Progenitor cell of endocrine pancreas (in vitro differentiated cells): ENCODE measurements at regions not wholly inside any gene's neighbourhood (a gene's known extent, or its start where the extent isn't known, plus 50 kb on each side); places are given as distances from the start of the nearest gene placed in this dataset.
"Not testable (repeated sequence)": the region's sequence is repeated elsewhere in the genome, so short reads cannot be mapped to it uniquely, and the experiment has no call there.

ENCODE experiments used
- DNase-seq: peaks from one replicate; pipeline ENCODE4 v3.0.0; 2021; ENCODE audit warnings: low spot score; ENCODE audit not compliant: unreplicated experiment
- H3K27ac Mint-ChIP-seq: 2 replicates; pipeline ENCODE4 v1.8.0; 2021; ENCODE audit warnings: mild to moderate bottlenecking, moderate library complexity, mixed read lengths
- H3K27me3 Mint-ChIP-seq: 2 replicates; pipeline ENCODE4 v1.8.0; 2021; ENCODE audit warnings: mixed read lengths
- H3K36me3 Mint-ChIP-seq: 2 replicates; pipeline ENCODE4 v1.8.0; 2022; ENCODE audit warnings: mixed read lengths; ENCODE audit not compliant: insufficient read depth
- H3K4me1 Mint-ChIP-seq: 2 replicates; pipeline ENCODE4 v1.8.0; 2021; ENCODE audit warnings: low read depth, mixed read lengths
- H3K4me3 Mint-ChIP-seq: 2 replicates; pipeline ENCODE4 v1.8.0; 2021; ENCODE audit warnings: low read depth, mild to moderate bottlenecking, moderate library complexity, mixed read lengths
- H3K9me3 Mint-ChIP-seq: 2 replicates; pipeline ENCODE4 v1.8.0; 2021; ENCODE audit warnings: low read depth, mixed read lengths
- CTCF ChIP-seq: fragments of 200-600 bp; sonication (generic); IDR thresholded peaks from one replicate; pipeline ENCODE4 v1.5.0; 2021; ENCODE audit warnings: antibody characterized with exemption, mild to moderate bottlenecking; ENCODE audit not compliant: unreplicated experiment

- peaks cover 23% of the 10 kb centered on the region for H3K4me1 Mint-ChIP-seq
- peaks cover 2% of the 10 kb centered on the region for H3K9me3 Mint-ChIP-seq
- no peak for DNase-seq
- H3K27ac Mint-ChIP-seq, result peak overlapping the region; percentile 2
- no peak overlapping the region for H3K4me3 Mint-ChIP-seq
- no peaks in the 10 kb centered on the region for H3K27me3 Mint-ChIP-seq
- H3K36me3 Mint-ChIP-seq, result no peaks in the 10 kb centered on the region
- no peak for TF ChIP-seq CTCF
These were observed 1887.8 kb upstream of the CELF4 start for GRCh38 chr18:39453356-39453755.

GRCh38 chr18:39450958-39451357 is 1885.4 kb upstream of the CELF4 start:
- H3K9me3 Mint-ChIP-seq, result peaks cover 9% of the 10 kb centered on the region
- no peak for DNase-seq
- no peak for TF ChIP-seq CTCF
- no peak overlapping the region for H3K4me3 Mint-ChIP-seq
- H3K4me1 Mint-ChIP-seq, result peaks cover 19% of the 10 kb centered on the region
- no peak overlapping the region for H3K27ac Mint-ChIP-seq
- no peaks in the 10 kb centered on the region for H3K27me3 Mint-ChIP-seq
- peaks cover 4% of the 10 kb centered on the region for H3K36me3 Mint-ChIP-seq

GRCh38 chr18:39449566-39449965 is 1884.0 kb upstream of the CELF4 start:
- Mint-ChIP-seq H3K36me3 (peaks cover 5% of the 10 kb centered on the region), H3K27ac (no peak overlapping the region), H3K27me3 (no peaks in the 10 kb centered on the region), H3K4me3 (no peak overlapping the region), H3K4me1 (peaks cover 14% of the 10 kb centered on the region), H3K9me3 (peaks cover 20% of the 10 kb centered on the region)
- TF ChIP-seq CTCF, result no peak
- DNase-seq, result no peak

- no peaks in the 10 kb centered on the region for H3K27me3 Mint-ChIP-seq
- peaks cover 5% of the 10 kb centered on the region for H3K36me3 Mint-ChIP-seq
- H3K27ac Mint-ChIP-seq, result no peak overlapping the region
- H3K4me1 Mint-ChIP-seq, result peaks cover 9% of the 10 kb centered on the region
- no peak overlapping the region for H3K4me3 Mint-ChIP-seq
- H3K9me3 Mint-ChIP-seq, result peaks cover 20% of the 10 kb centered on the region
- TF ChIP-seq CTCF, result no peak
- DNase-seq, result no peak
These were observed 1883.3 kb upstream of the CELF4 start for GRCh38 chr18:39448942-39449341.

- peaks cover 20% of the 10 kb centered on the region for H3K9me3 Mint-ChIP-seq
- DNase-seq, H3K4me1 Mint-ChIP-seq, H3K36me3 Mint-ChIP-seq, H3K27me3 Mint-ChIP-seq, H3K27ac Mint-ChIP-seq, H3K4me3 Mint-ChIP-seq: not testable (repeated sequence)
These were observed 1879.4 kb upstream of the CELF4 start for GRCh38 chr18:39444957-39445356.

GRCh38 chr18:39441648-39442047 is 1876.0 kb upstream of the CELF4 start:
- Mint-ChIP-seq H3K27me3 (no peaks in the 10 kb centered on the region), H3K4me3 (no peak overlapping the region), H3K9me3 (peaks cover 21% of the 10 kb centered on the region), H3K36me3 (peaks cover 5% of the 10 kb centered on the region), H3K4me1 (no peaks in the 10 kb centered on the region), H3K27ac (no peak overlapping the region)
- no peak for TF ChIP-seq CTCF
- DNase-seq, result no peak
